Large intestine (tissue), 3 donors: ENCODE measurements at regions not wholly inside any gene's neighbourhood (a gene's known extent, or its start where the extent isn't known, plus 50 kb on each side); places are given as distances from the start of the nearest gene placed in this dataset.

Source experiments
- DNase-seq, 2 donors: peaks; one replicate each; pipeline versions ENCODE4 v3.0.0 to v3.0.0-alpha.2; 2013
- H3K27ac ChIP-seq: one replicate; pipeline ENCODE4 v1.5.1; 2013; ENCODE audit warnings: low read length
- H3K27me3 ChIP-seq: 2 replicates; pipeline ENCODE4 v1.6.1; 2013; ENCODE audit warnings: low read length; ENCODE audit not compliant: control insufficient read depth, insufficient read depth
- H3K36me3 ChIP-seq: 2 replicates; pipeline ENCODE4 v1.6.1; 2013; ENCODE audit warnings: low read length; ENCODE audit not compliant: control insufficient read depth, insufficient read depth
- H3K4me1 ChIP-seq: one replicate; pipeline ENCODE4 v1.6.1; 2013; ENCODE audit warnings: low read length; ENCODE audit not compliant: control insufficient read depth, insufficient read depth
- H3K4me3 ChIP-seq: one replicate; pipeline ENCODE4 v1.5.1; 2013; ENCODE audit warnings: low read length
- H3K9me3 ChIP-seq: one replicate; pipeline ENCODE4 v1.6.1; 2013; ENCODE audit warnings: mild to moderate bottlenecking, low read depth, low read length, moderate library complexity; ENCODE audit not compliant: control insufficient read depth
- WGBS: methylation state at CpG from one replicate; pipeline ENCODE4 v1.1.5; 2013; ENCODE audit warnings: low lambda C conversion rate; ENCODE audit not compliant: insufficient coverage; 5-methylcytosine and 5-hydroxymethylcytosine counted together

DNA sequence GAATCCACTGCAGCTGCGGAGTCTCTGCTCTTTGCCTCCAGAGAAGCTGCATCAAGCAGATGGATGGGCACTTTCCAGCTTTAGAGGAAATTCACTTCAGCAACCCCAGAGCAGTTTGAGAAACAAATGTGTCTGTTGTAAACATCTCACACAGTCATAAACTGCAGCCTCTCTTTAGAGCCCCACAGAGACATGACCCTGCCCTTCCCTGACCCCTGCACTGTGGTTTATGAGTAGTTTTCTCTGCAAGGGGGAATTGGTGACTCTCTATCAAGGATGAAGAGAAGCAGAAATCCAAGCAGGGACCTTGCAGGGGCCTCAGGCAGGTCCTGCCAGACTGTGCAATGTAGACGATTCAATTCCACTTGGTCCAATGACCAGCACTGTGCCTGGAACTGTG lies 160.2 kb downstream of the SH2D4B start:
- WGBS = no CpG with 5 or more reads among the region's 2 CpGs
- Histone ChIP-seq H3K9me3 (no peaks in the 10 kb centered on the region), H3K4me3 (no peak overlapping the region), H3K36me3 (no peaks in the 10 kb centered on the region), H3K27me3 (no peaks in the 10 kb centered on the region), H3K27ac (no peak overlapping the region), H3K4me1 (peaks cover 11% of the 10 kb centered on the region)
- no peak for DNase-seq

GRCh38 chr10:80699602-80700039 lies 161.9 kb downstream of the SH2D4B start:
- peak; percentile 50 to 61 for DNase-seq
- Histone ChIP-seq H3K36me3 (no peaks in the 10 kb centered on the region), H3K4me3 (no peak overlapping the region), H3K4me1 (peaks cover 11% of the 10 kb centered on the region), H3K27ac (no peak overlapping the region), H3K9me3 (no peaks in the 10 kb centered on the region), H3K27me3 (no peaks in the 10 kb centered on the region)
- no CpG with 5 or more reads among the region's 14 CpGs for WGBS

DNA sequence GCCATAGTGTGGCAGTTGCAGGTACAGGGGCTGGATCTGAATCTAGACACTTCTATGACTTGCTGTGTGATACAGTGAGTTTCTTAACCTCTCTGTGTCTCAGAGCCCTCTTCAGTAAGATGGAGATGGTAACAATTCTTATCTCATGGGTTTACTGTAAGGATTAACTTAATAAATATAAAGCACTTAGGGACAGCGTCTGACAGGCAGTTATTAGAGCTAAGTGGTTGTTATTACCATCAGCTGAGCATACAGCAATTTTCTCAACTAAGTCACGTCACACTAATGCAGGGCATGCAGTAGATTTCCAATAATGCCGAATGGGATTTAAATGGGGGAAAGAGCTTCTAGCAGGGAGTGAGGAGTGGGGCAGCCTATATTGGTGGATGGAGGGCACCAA lies 162.6 kb downstream of the SH2D4B start:
- H3K9me3 ChIP-seq = no peaks in the 10 kb centered on the region
- H3K4me1 ChIP-seq = peaks cover 11% of the 10 kb centered on the region
- H3K4me3 ChIP-seq = no peak overlapping the region
- H3K27ac ChIP-seq = no peak overlapping the region
- WGBS = no CpG with 5 or more reads among the region's 3 CpGs
- no peaks in the 10 kb centered on the region for H3K27me3 ChIP-seq
- no peak for DNase-seq
- no peaks in the 10 kb centered on the region for H3K36me3 ChIP-seq

DNA sequence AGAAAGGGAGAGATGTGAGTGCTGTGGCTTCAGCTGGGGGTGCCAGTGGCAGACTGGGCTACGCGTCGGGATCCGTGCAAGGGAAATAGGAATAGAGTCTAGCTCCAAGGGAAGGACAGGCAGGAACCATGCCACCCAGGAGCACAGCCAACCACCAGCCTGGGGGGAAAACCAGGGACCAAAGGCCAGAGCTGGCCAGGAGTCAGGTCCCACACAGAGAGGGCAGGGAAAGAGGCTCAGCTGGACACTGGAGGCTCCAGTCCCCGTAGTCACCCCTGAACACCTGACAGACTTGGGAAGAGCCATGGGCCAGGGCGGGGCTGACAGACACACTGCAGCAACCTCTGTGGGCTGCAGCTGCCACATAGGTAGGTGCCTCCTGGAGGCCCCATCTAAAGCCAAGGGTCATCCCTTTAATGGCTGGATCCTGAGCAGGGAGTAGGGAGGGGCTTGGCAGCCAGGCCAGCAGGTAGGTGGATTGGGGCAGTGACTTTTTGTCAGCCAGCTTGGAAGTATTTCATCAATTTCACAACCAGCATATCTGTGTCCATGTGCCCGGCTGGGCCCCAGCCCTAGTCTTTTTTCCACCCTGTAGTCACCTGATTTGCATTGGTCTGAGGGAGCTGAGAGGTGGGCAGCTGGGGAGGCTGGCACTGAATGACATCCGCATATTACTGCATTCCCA lies 163.2 kb downstream of the SH2D4B start:
- WGBS = no CpG with 5 or more reads among the region's 8 CpGs
- Histone ChIP-seq H3K36me3 (no peaks in the 10 kb centered on the region), H3K4me1 (peaks cover 11% of the 10 kb centered on the region), H3K27ac (no peak overlapping the region), H3K27me3 (no peaks in the 10 kb centered on the region), H3K4me3 (no peak overlapping the region), H3K9me3 (no peaks in the 10 kb centered on the region)
- DNase-seq = peak; percentile 18 to 42

DNA sequence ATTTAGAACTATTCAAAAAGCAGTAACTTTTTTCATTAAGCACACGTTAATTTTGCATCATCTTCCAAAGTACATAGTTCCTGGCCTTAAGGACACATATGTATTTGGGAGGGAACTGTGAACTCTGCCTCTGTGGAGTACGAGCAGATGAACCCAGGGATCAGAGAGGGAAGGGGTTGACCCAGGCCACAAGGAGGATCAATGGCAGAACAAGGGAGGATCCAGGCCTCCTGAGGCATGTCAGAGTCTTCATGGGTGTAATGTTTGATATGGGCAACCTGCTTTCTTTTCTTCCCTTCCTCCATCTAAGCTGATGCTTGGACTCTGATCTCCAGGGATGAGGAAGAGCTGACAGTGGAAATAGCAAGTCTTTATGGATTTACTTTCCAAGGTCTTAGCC lies 164.0 kb downstream of the SH2D4B start:
- H3K27me3 ChIP-seq = no peaks in the 10 kb centered on the region
- no peak overlapping the region for H3K4me3 ChIP-seq
- peak in 1 of 2 donors; percentile 14 for DNase-seq
- peaks cover 11% of the 10 kb centered on the region for H3K4me1 ChIP-seq
- 100% methylated on average over 1 of the region's 2 CpGs for WGBS
- H3K9me3 ChIP-seq = no peaks in the 10 kb centered on the region
- H3K27ac ChIP-seq = no peak overlapping the region
- no peaks in the 10 kb centered on the region for H3K36me3 ChIP-seq

- Histone ChIP-seq H3K27me3 (no peaks in the 10 kb centered on the region), H3K9me3 (no peaks in the 10 kb centered on the region), H3K4me1 (peaks cover 11% of the 10 kb centered on the region), H3K36me3 (no peaks in the 10 kb centered on the region), H3K27ac (no peak overlapping the region), H3K4me3 (no peak overlapping the region)
- DNase-seq = no peak
- WGBS = no CpG with 5 or more reads among the region's 6 CpGs
These were observed 164.4 kb downstream of the SH2D4B start for GRCh38 chr10:80702143-80702542.

DNA sequence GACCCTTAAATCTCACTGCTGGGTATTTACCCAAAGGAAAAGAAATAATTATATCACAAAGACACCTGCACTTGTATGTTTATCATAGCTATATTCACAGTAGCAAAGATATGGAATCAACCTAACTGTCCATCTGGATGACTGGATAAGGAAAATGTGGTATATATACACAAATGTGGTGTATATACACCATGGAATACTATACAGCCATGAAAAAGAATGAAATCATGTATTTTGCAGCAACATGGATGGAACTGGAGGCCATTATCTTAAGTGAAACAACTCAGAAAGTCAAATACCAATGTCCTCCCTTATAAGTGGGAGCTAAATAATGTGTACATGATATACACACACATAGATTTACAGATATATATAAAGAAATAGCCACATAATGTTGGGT lies 168.2 kb downstream of the SH2D4B start:
- H3K27me3 ChIP-seq = no peaks in the 10 kb centered on the region
- H3K27ac ChIP-seq = no peak overlapping the region
- H3K4me3 ChIP-seq = no peak overlapping the region
- no peaks in the 10 kb centered on the region for H3K9me3 ChIP-seq
- no peaks in the 10 kb centered on the region for H3K36me3 ChIP-seq
- DNase-seq = no peak
- peaks cover 5% of the 10 kb centered on the region for H3K4me1 ChIP-seq

DNA sequence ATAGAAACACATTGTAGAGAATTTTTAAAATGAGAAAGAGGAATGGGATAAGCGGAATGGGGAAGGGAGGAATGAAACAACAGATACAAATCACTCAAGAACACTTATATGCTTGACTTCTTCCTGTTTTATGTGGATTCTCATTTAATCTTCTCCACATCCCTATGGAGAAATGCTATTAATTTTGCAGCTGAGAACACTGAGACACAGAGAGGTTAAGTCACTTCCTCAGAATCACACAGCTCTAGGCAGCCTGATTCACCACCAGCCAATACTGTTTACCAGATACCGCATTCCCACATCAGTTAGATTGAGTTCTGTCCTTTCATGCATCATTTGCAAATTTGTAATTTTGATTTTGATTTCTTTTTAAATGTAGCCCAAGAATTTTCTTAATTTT lies 170.5 kb downstream of the SH2D4B start:
- Histone ChIP-seq H3K4me1 (no peaks in the 10 kb centered on the region), H3K36me3 (no peaks in the 10 kb centered on the region), H3K4me3 (no peak overlapping the region), H3K27me3 (no peaks in the 10 kb centered on the region), H3K27ac (no peak overlapping the region), H3K9me3 (no peaks in the 10 kb centered on the region)
- DNase-seq = no peak
- WGBS = 100% methylated on average over 2 of the region's 2 CpGs

GRCh38 chr10:80708808-80709207 lies 171.1 kb downstream of the SH2D4B start:
- no peaks in the 10 kb centered on the region for H3K9me3 ChIP-seq
- H3K36me3 ChIP-seq = no peaks in the 10 kb centered on the region
- H3K27me3 ChIP-seq = no peaks in the 10 kb centered on the region
- H3K27ac ChIP-seq = no peak overlapping the region
- DNase-seq = no peak
- no peaks in the 10 kb centered on the region for H3K4me1 ChIP-seq
- no peak overlapping the region for H3K4me3 ChIP-seq
- WGBS = no CpG with 5 or more reads among the region's 1 CpG

GRCh38 chr10:80709866-80710265 lies 172.2 kb downstream of the SH2D4B start:
- Histone ChIP-seq H3K4me1 (no peaks in the 10 kb centered on the region), H3K4me3 (no peak overlapping the region), H3K27me3 (no peaks in the 10 kb centered on the region), H3K9me3 (no peaks in the 10 kb centered on the region), H3K36me3 (no peaks in the 10 kb centered on the region), H3K27ac (no peak overlapping the region)
- WGBS = 73% methylated on average over 4 of the region's 5 CpGs
- DNase-seq = no peak

GRCh38 chr10:80713398-80713928 lies 175.8 kb downstream of the SH2D4B start:
- DNase-seq = no peak
- WGBS = no CpG with 5 or more reads among the region's 11 CpGs
- Histone ChIP-seq H3K4me1 (no peaks in the 10 kb centered on the region), H3K36me3 (no peaks in the 10 kb centered on the region), H3K27me3 (no peaks in the 10 kb centered on the region), H3K27ac (no peak overlapping the region), H3K4me3 (no peak overlapping the region), H3K9me3 (no peaks in the 10 kb centered on the region)
